GM04504 (cell line): ENCODE measurements at regions not wholly inside any gene's neighbourhood (a gene's known extent, or its start where the extent isn't known, plus 50 kb on each side); places are given as distances from the start of the nearest gene placed in this dataset.
A peak's percentile ranks its signal among the peaks of the same experiment; 100 is the strongest.
"Not testable (repeated sequence)": the region's sequence is repeated elsewhere in the genome, so short reads cannot be mapped to it uniquely, and the experiment has no call there.

Experiments used
- DNase-seq: peaks from one replicate; pipeline ENCODE4 v3.0.0-alpha.2; 2012; ENCODE audit warnings: low read depth

- DNase-seq, result no peak
Observed at GRCh38 chr4:176571206-176571605, 221.5 kb downstream of the VEGFC start.

- DNase-seq, result peak; percentile 14
Observed at GRCh38 chr4:176575141-176575730, 217.5 kb downstream of the VEGFC start.

DNA sequence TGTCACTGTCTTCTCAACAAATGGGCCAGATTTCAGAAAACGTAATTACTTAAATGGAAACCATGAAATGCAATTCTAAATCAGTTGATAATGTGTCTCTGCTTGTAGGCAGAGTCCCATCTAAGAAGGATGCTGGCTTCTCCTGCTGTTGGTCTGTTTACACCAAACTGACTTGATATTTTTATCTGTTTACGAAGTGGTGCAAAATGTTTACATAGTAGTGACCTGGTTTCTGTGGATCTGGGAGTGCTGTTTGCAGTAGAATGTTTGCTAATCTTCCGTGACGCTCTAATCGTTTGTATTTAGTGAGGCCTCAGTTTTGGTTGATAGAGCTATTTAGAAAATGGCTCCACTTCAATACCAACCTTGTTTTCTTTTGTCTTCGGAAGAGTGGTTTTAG, 213.5 kb downstream of the VEGFC start:
- DNase-seq, result no peak

DNA sequence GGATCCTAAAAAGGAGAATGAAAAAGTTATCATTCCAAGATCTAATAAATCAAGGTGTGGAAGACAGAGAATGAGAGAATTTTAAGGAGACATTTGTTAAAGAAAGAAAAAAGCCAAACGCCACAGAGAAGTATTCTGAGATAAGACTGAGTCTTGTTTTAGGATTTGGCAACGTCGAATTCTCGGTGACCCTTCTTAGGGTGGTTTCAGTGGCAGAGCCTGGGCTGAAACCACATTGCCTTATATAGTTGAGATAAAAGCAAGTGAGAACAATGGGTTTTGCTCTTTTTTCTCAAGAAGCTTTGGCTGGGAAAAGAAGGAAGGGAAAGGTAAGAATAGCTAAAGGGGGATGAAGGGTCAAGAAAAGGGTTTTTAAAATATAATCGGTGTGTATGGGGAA, 209.4 kb downstream of the VEGFC start:
- DNase-seq, result no peak

GRCh38 chr4:176584031-176584606, 208.6 kb downstream of the VEGFC start:
- DNase-seq, result peak; percentile 14

- DNase-seq, result peak; percentile 84
Observed at GRCh38 chr4:176587920-176588319, 204.8 kb downstream of the VEGFC start.

- no peak for DNase-seq
Observed at GRCh38 chr4:176588436-176588835, 204.3 kb downstream of the VEGFC start.

DNA sequence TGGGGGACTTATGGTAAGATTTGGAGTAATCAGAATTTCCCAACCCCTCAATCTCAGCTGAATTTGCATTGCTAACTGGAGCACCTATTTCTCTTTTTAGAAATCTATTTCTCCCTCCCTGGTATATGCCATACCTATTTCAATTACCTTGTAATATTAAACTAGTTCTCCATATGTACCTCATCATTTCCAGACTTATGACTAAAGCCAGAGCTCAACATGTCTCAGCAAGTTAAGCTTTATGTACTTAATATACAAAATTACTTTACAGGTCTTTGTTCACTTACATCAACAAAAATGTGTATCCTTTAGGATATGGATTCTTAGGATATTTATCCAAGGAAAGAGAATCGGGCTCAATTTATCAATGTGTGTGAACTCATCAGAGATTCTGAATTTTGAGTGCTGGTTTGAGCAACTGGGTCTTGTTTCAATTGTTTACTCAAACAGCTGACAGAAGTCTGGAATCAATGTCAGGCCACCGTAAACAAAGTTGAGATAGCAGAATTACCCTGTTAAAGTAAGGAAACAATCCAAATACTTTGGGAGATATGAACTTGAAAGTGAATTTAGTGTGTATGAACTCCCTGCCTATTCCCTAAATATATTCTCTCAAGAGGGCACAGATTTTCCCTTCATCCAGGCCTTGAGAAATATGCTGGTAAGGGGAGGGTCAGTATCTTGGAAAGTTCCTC, 199.6 kb downstream of the VEGFC start:
- no peak for DNase-seq

- DNase-seq, result no peak
Observed at GRCh38 chr4:176593943-176594342, 198.8 kb downstream of the VEGFC start.

DNA sequence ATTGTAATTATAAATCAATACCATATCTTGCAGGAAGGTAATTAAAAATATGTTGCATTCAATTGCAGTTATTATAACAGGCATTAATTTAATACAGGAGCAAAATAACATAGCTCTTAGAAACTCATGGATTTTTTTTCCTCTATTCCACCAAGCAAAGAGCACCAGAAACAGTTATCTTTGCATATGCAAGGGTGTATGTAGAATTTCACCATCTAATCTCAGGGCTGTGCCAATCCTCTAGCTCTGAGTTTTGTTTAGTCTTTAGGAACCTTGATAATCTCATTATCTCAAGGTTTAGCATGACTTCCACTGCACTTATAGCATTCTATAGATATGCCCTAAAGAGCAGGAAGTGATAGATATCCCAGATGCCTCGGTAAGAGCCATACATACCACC, 197.5 kb downstream of the VEGFC start:
- DNase-seq, result no peak

DNA sequence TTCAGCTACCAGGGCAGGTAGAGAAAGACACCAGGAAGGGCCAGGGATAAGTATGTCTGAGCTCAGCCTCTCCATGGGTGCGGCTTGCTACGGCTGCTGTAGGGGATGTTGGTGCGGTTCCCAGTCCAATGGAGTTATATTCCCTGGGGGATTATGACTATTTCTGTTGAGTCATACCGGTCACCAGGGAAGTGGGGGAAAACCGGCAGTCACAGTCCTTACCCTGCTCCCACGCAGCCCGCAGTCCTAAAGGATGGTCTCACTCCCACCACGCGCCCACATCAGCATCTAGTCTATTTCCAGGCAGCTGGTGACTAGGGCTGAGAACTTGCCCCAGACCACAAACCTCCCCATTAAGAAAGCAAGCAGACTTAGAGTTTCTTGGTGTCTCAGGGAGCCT, 191.6 kb downstream of the VEGFC start:
- no peak for DNase-seq

- DNase-seq, result no peak
Observed at GRCh38 chr4:176607807-176608206, 184.9 kb downstream of the VEGFC start.

DNA sequence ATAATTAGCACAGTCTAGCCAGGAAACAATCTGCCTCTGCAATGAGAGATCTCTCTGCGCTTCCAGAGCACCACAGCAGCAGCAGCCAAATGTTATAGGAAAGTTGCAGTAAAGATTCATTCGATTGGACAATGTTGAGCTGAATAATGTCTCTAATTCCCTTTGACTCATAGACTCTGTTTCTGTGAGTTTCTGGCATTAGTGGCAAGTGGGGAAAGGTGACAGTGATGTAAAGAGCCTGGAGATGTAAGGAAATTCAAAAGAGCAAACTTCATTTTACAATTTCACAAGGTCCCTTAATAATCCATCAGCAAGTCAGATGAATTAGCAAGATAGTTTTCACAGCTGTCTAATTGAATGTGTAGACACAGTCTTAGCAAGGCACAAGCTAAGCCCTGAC, 184.4 kb downstream of the VEGFC start:
- no peak for DNase-seq

DNA sequence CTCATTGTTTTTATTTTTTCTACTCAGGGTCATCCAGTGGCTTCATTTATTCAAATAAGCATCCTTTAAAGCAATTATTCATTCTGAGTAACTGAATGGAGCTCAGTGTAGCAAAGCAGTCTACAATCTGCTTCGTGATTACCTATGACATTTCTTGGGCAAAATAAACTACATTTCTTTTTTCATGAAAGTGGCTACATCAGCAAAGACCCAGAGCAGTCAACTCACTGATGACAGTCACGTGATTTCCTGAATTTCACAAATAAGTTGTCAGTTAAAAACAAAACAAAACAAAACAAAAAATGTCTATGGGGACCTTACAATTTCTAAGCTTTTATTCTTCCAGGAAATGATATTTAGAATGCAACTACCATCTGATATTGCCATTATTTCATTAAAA, 182.1 kb downstream of the VEGFC start:
- no peak for DNase-seq

- no peak for DNase-seq
Observed at GRCh38 chr4:176611381-176611780, 181.3 kb downstream of the VEGFC start.

DNA sequence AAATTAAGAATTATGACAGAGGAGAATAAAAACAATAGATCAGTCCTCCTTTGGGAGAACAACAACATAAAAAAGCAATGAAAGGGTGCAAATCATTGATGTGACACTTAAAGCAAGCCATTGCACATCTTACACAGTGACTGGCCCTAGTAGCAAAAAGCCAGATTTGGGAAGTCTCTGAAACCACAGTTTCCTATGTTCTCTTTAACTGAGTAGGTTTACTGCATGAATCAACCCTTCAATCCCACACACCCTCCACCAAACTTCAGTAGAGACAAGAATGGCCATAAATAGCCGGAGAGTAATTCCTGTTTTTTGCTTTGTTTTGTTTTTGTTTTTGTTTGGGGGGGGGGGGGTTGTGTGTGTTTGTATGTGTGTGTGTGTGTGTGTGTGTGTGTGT, 180.8 kb downstream of the VEGFC start:
- DNase-seq, result no peak

DNA sequence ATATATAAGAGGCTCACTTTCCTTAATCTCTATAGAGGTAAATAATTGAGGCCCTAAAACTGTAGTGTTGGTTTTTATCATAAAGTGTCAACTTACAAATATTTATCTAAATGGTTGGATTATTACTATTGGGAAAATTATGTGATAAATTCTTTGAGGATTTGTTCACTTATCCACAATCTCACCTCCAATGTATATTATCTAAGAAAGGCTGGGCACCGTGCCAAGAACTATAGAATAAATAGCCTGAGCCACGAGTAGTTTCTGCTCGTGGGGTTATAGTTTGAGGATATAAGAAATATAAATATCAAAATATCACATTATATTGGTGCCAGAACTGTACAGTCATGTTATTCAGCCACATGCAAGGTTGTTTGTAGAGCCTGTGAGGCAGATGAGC, 177.9 kb downstream of the VEGFC start:
- no peak for DNase-seq

DNA sequence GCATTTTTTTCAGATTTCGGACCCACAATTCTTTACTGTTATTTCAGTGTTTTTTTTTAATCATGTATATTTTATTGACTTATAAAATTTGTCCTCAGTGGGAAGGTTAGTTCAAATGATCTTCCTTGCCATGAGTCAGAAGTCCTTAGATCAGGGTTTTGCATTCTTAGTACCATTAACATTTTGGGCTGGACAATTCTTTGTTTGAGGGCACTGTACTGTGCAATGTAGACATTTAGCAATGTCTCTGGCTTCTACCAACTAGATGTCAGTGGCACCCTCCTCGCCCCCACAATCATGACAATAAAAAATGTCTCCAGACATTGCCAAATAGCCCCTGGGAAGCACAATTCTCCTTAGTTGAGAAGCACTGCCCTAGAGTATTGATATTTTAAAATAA, 176.6 kb downstream of the VEGFC start:
- DNase-seq, result no peak

- DNase-seq, result no peak
Observed at GRCh38 chr4:176618138-176618537, 174.6 kb downstream of the VEGFC start.

- no peak for DNase-seq
Observed at GRCh38 chr4:176619430-176619829, 173.3 kb downstream of the VEGFC start.

- peak; percentile 15 for DNase-seq
Observed at GRCh38 chr4:176622251-176622948, 170.3 kb downstream of the VEGFC start.

GRCh38 chr4:176624983-176625610, 167.6 kb downstream of the VEGFC start:
- DNase-seq, result not testable (repeated sequence)

- no peak for DNase-seq
Observed at GRCh38 chr4:176627916-176628315, 164.8 kb downstream of the VEGFC start.
